PC-3 (cell line): ENCODE measurements at regions not wholly inside any gene's neighbourhood (a gene's known extent, or its start where the extent isn't known, plus 50 kb on each side); places are given as distances from the start of the nearest gene placed in this dataset.

ENCODE experiments used
- CTCF ChIP-seq: fragments of 300-600 bp; sonication (generic); conservative IDR thresholded peaks from 2 replicates; pipeline ENCODE4 v1.5.1; 2017; ENCODE audit warnings: antibody characterized with exemption, low read depth, mild to moderate bottlenecking, low read length
- EZH2phosphoT487 ChIP-seq: fragments of 300-600 bp; sonication (generic); IDR thresholded peaks from 2 replicates; pipeline ENCODE4 v1.6.1; 2018; ENCODE audit warnings: mild to moderate bottlenecking, antibody characterized with exemption, low read length, borderline replicate concordance

GRCh38 chr5:57327561-57328367 is 153.9 kb downstream of the GPBP1 start:
- TF ChIP-seq CTCF (no peak), EZH2phosphoT487 (no peak)
